ENCODE measurements at regions not wholly inside any gene's neighbourhood (a gene's known extent, or its start where the extent isn't known, plus 50 kb on each side); places are given as distances from the start of the nearest gene placed in this dataset.

- intact Hi-C loops (cut with micrococcal nuclease): no loop called here
- H3K4me3 Mint-ChIP-seq: no peak overlapping the region
- no peaks in the 10 kb centered on the region for H3K27me3 Mint-ChIP-seq
- no peak overlapping the region for H3K27ac Mint-ChIP-seq
- DNase-seq (no peak), ATAC-seq (ENCODE audit: low read depth) (no peak)
- no peaks in the 10 kb centered on the region for H3K36me3 Mint-ChIP-seq (ENCODE audit: low read depth)
- ChIA-PET CTCF (no interaction called here), POLR2A (no interaction called here)
- no peak for TF ChIP-seq CTCF (IDR thresholded peaks at IDR 0.05)
- H3K9me3 Mint-ChIP-seq: no peaks in the 10 kb centered on the region
- no peaks in the 10 kb centered on the region for H3K4me1 Mint-ChIP-seq
Measured at GRCh38 chr9:108083796-108084352, 594.3 kb upstream of the KLF4 start.

- H3K27me3 Mint-ChIP-seq: no peaks in the 10 kb centered on the region
- no peak for TF ChIP-seq CTCF (IDR thresholded peaks at IDR 0.05)
- H3K9me3 Mint-ChIP-seq: no peaks in the 10 kb centered on the region
- ChIA-PET POLR2A (no interaction called here), CTCF (no interaction called here)
- no peak overlapping the region for H3K4me3 Mint-ChIP-seq
- H3K4me1 Mint-ChIP-seq: no peaks in the 10 kb centered on the region
- intact Hi-C loops (cut with micrococcal nuclease): no loop called here
- DNase-seq (no peak), ATAC-seq (ENCODE audit: low read depth) (no peak)
- H3K36me3 Mint-ChIP-seq (ENCODE audit: low read depth): no peaks in the 10 kb centered on the region
- no peak overlapping the region for H3K27ac Mint-ChIP-seq
Measured at GRCh38 chr9:108083160-108083750, 593.7 kb upstream of the KLF4 start.

- H3K36me3 Mint-ChIP-seq (ENCODE audit: low read depth): no peaks in the 10 kb centered on the region
- intact Hi-C loops (cut with micrococcal nuclease): no loop called here
- POLR2A ChIA-PET: no interaction called here
Measured at GRCh38 chr9:108081112-108081511, 591.5 kb upstream of the KLF4 start.

GRCh38 chr9:108080285-108080684 is 590.7 kb upstream of the KLF4 start:
- Mint-ChIP-seq H3K27me3 (peaks cover 2% of the 10 kb centered on the region), H3K9me3 (no peaks in the 10 kb centered on the region), H3K36me3 (ENCODE audit: low read depth) (no peaks in the 10 kb centered on the region), H3K4me3 (no peak overlapping the region), H3K27ac (no peak overlapping the region), H3K4me1 (no peaks in the 10 kb centered on the region)
- ChIA-PET CTCF (no interaction called here), POLR2A (no interaction called here)
- no peak for TF ChIP-seq CTCF (IDR thresholded peaks at IDR 0.05)
- intact Hi-C loops (cut with micrococcal nuclease): no loop called here
- ATAC-seq (ENCODE audit: low read depth) (no peak), DNase-seq (no peak)

More at GRCh38 chr9:108081112-108081511, 591.5 kb upstream of the KLF4 start:
- Mint-ChIP-seq H3K27me3 (no peaks in the 10 kb centered on the region), H3K27ac (no peak overlapping the region), H3K4me1 (no peaks in the 10 kb centered on the region), H3K4me3 (no peak overlapping the region), H3K9me3 (no peaks in the 10 kb centered on the region)
- no peak for DNase-seq
- TF ChIP-seq CTCF (IDR thresholded peaks at IDR 0.05): no peak
- CTCF ChIA-PET: interaction anchor here (0.7 kb wide), 1 partner anchor 333 kb away, joined by 3 read pairs; no protein-coding TSS in a partner anchor
- ATAC-seq (ENCODE audit: low read depth): no peak

GRCh38 chr9:108078811-108079210 is 589.2 kb upstream of the KLF4 start:
- H3K27me3 Mint-ChIP-seq: peaks cover 2% of the 10 kb centered on the region
- no peaks in the 10 kb centered on the region for H3K36me3 Mint-ChIP-seq (ENCODE audit: low read depth)
- POLR2A ChIA-PET: no interaction called here
- ATAC-seq (ENCODE audit: low read depth) (no peak), DNase-seq (no peak)
- intact Hi-C loops (cut with micrococcal nuclease): no loop called here
- no peaks in the 10 kb centered on the region for H3K9me3 Mint-ChIP-seq
- no peak overlapping the region for H3K4me3 Mint-ChIP-seq
- H3K4me1 Mint-ChIP-seq: no peaks in the 10 kb centered on the region
- no peak overlapping the region for H3K27ac Mint-ChIP-seq
- CTCF ChIA-PET: no interaction called here
- no peak for TF ChIP-seq CTCF (IDR thresholded peaks at IDR 0.05)
